Caco-2 (cell line): ENCODE measurements at regions not wholly inside any gene's neighbourhood (a gene's known extent, or its start where the extent isn't known, plus 50 kb on each side); places are given as distances from the start of the nearest gene placed in this dataset.

Experiments
- BruUV-seq: library from RNA; stranded (reverse); fragments of 400-500 nt; replicated peaks from 2 replicates; lab custom pipeline; 2021; lab: Mats Ljungman, UMichigan
- CTCF ChIA-PET: fragments of 300-600 bp; sonication (Branson Sonifier 250); formaldehyde crosslinking; loops from one replicate; lab custom pipeline; 2022; ENCODE audit warnings: antibody characterized with exemption; lab: Charles Lee
- POLR2A ChIA-PET: fragments of 300-600 bp; sonication (Branson Sonifier 250); formaldehyde crosslinking; loops from one replicate; lab custom pipeline; 2022; ENCODE audit warnings: antibody characterized with exemption; lab: Charles Lee
- DNase-seq, 2 experiments: peaks; one replicate each; pipeline versions ENCODE4 v3.0.0 to v3.0.0-alpha.2; 2020 to 2022
- H3K27me3 ChIP-seq: replicated peaks from 2 replicates; pipeline ENCODE4 v1.6.0; 2011; ENCODE audit warnings: low read length; ENCODE audit not compliant: control insufficient read depth, insufficient read depth
- H3K36me3 ChIP-seq: 2 replicates; pipeline ENCODE4 v1.5.1; 2011; ENCODE audit warnings: low read length; ENCODE audit not compliant: control insufficient read depth, insufficient read depth
- H3K4me1 ChIP-seq: fragments of 250-450 bp; sonication (Bioruptor Pico); 2 replicates; pipeline ENCODE4 v1.5.1; 2020; ENCODE audit warnings: mild to moderate bottlenecking
- H3K4me3 ChIP-seq: 2 replicates; pipeline ENCODE4 v1.5.1; 2011; ENCODE audit warnings: low read depth, mild to moderate bottlenecking, control low read depth, low read length
- H3K9me3 ChIP-seq: fragments of 250-450 bp; sonication (Bioruptor Pico); 2 replicates; pipeline ENCODE4 v1.5.1; 2020; ENCODE audit warnings: mild to moderate bottlenecking, moderate library complexity
- H3K27ac Mint-ChIP-seq: one replicate; pipeline ENCODE4 v1.8.0; 2022; ENCODE audit warnings: mixed read lengths; ENCODE audit not compliant: unreplicated experiment
- H3K27me3 Mint-ChIP-seq: one replicate; pipeline ENCODE4 v1.8.0; 2022; ENCODE audit warnings: mixed read lengths; ENCODE audit not compliant: insufficient read depth, unreplicated experiment
- H3K36me3 Mint-ChIP-seq: one replicate; pipeline ENCODE4 v1.8.0; 2022; ENCODE audit warnings: mild to moderate bottlenecking, mixed read lengths; ENCODE audit not compliant: insufficient read depth, unreplicated experiment
- H3K4me1 Mint-ChIP-seq: one replicate; pipeline ENCODE4 v1.8.0; 2022; ENCODE audit warnings: low read depth, mixed read lengths; ENCODE audit not compliant: unreplicated experiment
- H3K4me3 Mint-ChIP-seq: one replicate; pipeline ENCODE4 v1.8.0; 2022; ENCODE audit warnings: mild to moderate bottlenecking, moderate library complexity, mixed read lengths; ENCODE audit not compliant: unreplicated experiment
- H3K9me3 Mint-ChIP-seq: one replicate; pipeline ENCODE4 v1.8.0; 2022; ENCODE audit warnings: mixed read lengths; ENCODE audit not compliant: unreplicated experiment
- intact Hi-C: fragments of 100-400 bp; cut with micrococcal nuclease; formaldehyde crosslinking; loops from one replicate; pipeline ENCODE4 v1.10.0; 2022; ENCODE audit not compliant: unreplicated experiment
- TF ChIP-seq, protein P1 (sequence below), 2 experiments: fragments of 200-600 bp in 1 of 2; IDR thresholded peaks; 1 replicate in 1 of 2; 2 replicates in 1 of 2; pipeline versions ENCODE4 v1.5.1 to v1.8.0; 2011 to 2022; ENCODE audit warnings: antibody characterized with exemption in 1 of 2, control low read depth in 1 of 2, inconsistent platforms in 1 of 2, low read depth in 1 of 2, low read length in 1 of 2, mild to moderate bottlenecking in 1 of 2, moderate library complexity in 1 of 2; ENCODE audit not compliant: insufficient read depth in 1 of 2, severe bottlenecking in 1 of 2, unreplicated experiment in 1 of 2

DNA sequence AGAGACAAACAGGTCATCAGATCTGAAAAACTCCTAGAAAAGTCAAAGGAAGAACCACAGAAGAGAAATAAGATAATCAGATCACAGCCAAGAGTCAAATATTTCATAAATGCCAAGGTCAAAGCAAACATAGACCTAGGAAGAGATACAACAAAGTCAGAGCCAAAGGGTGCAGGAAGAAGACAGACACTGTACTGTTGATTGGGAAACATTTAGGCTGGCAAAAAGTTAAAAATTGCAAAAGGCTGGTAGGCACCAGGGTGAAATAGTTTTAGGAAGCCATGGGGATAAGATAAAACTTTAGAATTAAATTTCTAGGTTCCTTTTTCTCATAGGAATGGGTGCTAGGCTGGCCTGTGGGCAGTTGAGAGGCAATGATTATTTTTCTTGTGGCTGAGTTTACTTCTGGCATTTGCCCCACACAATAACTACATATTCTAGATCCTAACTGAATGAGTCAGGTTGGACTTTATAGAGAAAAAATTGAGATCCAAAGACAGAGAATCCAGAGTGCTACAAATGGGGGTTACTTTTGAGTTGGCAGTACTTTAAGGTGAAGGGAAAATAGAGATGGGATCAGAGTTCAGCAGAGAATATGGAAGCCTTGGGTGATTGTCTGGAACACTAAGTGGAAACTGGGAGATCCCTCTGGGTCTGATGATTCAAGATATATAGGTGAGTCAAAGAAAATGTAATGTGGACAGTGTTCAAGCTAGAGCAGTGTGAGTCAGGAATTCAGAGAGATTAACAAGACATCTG, 215.5 kb downstream of the C12orf50 start:
- BruUV-seq: no TSS peak
- no peaks in the 10 kb centered on the region for H3K4me1 Mint-ChIP-seq
- Histone ChIP-seq H3K9me3 (no peaks in the 10 kb centered on the region), H3K4me1 (no peaks in the 10 kb centered on the region), H3K27me3 (no peaks in the 10 kb centered on the region), H3K4me3 (no peak overlapping the region), H3K36me3 (no peaks in the 10 kb centered on the region)
- H3K4me3 Mint-ChIP-seq: no peak overlapping the region
- H3K9me3 Mint-ChIP-seq: peaks cover 10% of the 10 kb centered on the region
- TF ChIP-seq, protein P1, sequence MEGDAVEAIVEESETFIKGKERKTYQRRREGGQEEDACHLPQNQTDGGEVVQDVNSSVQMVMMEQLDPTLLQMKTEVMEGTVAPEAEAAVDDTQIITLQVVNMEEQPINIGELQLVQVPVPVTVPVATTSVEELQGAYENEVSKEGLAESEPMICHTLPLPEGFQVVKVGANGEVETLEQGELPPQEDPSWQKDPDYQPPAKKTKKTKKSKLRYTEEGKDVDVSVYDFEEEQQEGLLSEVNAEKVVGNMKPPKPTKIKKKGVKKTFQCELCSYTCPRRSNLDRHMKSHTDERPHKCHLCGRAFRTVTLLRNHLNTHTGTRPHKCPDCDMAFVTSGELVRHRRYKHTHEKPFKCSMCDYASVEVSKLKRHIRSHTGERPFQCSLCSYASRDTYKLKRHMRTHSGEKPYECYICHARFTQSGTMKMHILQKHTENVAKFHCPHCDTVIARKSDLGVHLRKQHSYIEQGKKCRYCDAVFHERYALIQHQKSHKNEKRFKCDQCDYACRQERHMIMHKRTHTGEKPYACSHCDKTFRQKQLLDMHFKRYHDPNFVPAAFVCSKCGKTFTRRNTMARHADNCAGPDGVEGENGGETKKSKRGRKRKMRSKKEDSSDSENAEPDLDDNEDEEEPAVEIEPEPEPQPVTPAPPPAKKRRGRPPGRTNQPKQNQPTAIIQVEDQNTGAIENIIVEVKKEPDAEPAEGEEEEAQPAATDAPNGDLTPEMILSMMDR (IDR thresholded peaks at IDR 0.05; ENCODE audit: insufficient read depth in 1 of 2, low read depth in 1 of 2, low read length in 1 of 2, severe bottlenecking in 1 of 2, unreplicated experiment in 1 of 2): no peak
- H3K27me3 Mint-ChIP-seq: no peaks in the 10 kb centered on the region
- CTCF ChIA-PET: no interaction called here
- intact Hi-C loops: no loop called here
- POLR2A ChIA-PET: no interaction called here
- DNase-seq: no peak
- H3K27ac Mint-ChIP-seq: no peak overlapping the region
- no peaks in the 10 kb centered on the region for H3K36me3 Mint-ChIP-seq

DNA sequence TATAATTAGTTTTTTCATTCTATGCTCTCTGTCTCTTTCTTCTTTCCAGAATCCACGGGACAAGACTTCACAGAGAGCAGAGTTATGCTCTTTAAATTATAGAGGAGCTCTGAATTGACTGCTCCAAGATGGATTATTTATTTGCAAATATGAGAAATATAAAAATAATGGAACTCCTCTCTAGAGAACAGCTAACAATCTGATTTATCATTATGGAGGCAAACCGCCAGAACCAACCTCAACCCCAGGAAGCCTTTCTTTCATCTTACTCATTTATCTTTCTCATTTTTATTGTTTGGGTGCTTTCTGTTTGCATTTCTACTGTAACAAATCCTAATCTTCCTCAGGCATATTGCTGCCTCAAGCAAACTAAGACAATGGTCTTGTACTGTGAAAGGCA, 216.5 kb downstream of the C12orf50 start:
- no peaks in the 10 kb centered on the region for H3K36me3 ChIP-seq
- Mint-ChIP-seq H3K36me3 (no peaks in the 10 kb centered on the region), H3K27me3 (no peaks in the 10 kb centered on the region), H3K4me3 (no peak overlapping the region), H3K4me1 (no peaks in the 10 kb centered on the region), H3K27ac (no peak overlapping the region), H3K9me3 (peaks cover 10% of the 10 kb centered on the region)
- H3K9me3 ChIP-seq: no peaks in the 10 kb centered on the region
- ChIA-PET CTCF (no interaction called here), POLR2A (no interaction called here)
- intact Hi-C loops: no loop called here
- no peaks in the 10 kb centered on the region for H3K27me3 ChIP-seq
- no peak overlapping the region for H3K4me3 ChIP-seq
- H3K4me1 ChIP-seq: no peaks in the 10 kb centered on the region
- TF ChIP-seq, protein P1 (IDR thresholded peaks at IDR 0.05; ENCODE audit: insufficient read depth in 1 of 2, low read depth in 1 of 2, low read length in 1 of 2, severe bottlenecking in 1 of 2, unreplicated experiment in 1 of 2): no peak
- BruUV-seq: no TSS peak
- no peak for DNase-seq

DNA sequence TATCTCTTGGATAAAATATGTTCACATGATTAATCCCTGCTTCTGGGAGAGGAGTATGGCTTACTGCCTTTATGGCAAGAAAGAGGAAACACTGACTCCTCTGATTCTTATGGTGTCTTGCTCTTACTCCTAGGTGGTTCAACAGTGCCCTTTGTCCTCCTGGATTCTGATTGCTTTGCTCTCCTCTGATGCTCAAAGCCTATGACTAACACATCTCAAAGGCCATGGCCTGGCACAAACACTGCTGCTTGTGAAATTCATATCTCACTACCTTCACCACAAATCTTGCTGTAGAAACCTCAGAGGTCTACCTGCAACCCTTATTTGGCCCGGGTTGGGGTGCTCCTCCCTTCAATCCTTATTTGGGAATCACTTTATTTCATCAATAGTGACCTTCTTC, 217.2 kb downstream of the C12orf50 start:
- no peaks in the 10 kb centered on the region for H3K4me1 ChIP-seq
- TF ChIP-seq, protein P1 (IDR thresholded peaks at IDR 0.05; ENCODE audit: insufficient read depth in 1 of 2, low read depth in 1 of 2, low read length in 1 of 2, severe bottlenecking in 1 of 2, unreplicated experiment in 1 of 2): no peak
- intact Hi-C loops: no loop called here
- H3K4me3 ChIP-seq: no peak overlapping the region
- no peak overlapping the region for H3K4me3 Mint-ChIP-seq
- H3K36me3 ChIP-seq: no peaks in the 10 kb centered on the region
- DNase-seq: no peak
- no peaks in the 10 kb centered on the region for H3K36me3 Mint-ChIP-seq
- ChIA-PET POLR2A (no interaction called here), CTCF (no interaction called here)
- no peak overlapping the region for H3K27ac Mint-ChIP-seq
- no peaks in the 10 kb centered on the region for H3K9me3 ChIP-seq
- no peaks in the 10 kb centered on the region for H3K27me3 Mint-ChIP-seq
- H3K27me3 ChIP-seq: no peaks in the 10 kb centered on the region
- no TSS peak for BruUV-seq
- H3K9me3 Mint-ChIP-seq: peaks cover 10% of the 10 kb centered on the region
- no peaks in the 10 kb centered on the region for H3K4me1 Mint-ChIP-seq
